HG03521 (cell line): ENCODE measurements at regions not wholly inside any gene's neighbourhood (a gene's known extent, or its start where the extent isn't known, plus 50 kb on each side); places are given as distances from the start of the nearest gene placed in this dataset.
"Not testable (repeated sequence)": the region's sequence is repeated elsewhere in the genome, so short reads cannot be mapped to it uniquely, and the experiment has no call there.

Source experiments
- ATAC-seq: cut with Tn5 transposase; IDR thresholded peaks from one replicate; pipeline ENCODE4 v1.9.1; 2021; ENCODE audit warnings: mild to moderate bottlenecking, moderate library complexity; ENCODE audit not compliant: unreplicated experiment

DNA sequence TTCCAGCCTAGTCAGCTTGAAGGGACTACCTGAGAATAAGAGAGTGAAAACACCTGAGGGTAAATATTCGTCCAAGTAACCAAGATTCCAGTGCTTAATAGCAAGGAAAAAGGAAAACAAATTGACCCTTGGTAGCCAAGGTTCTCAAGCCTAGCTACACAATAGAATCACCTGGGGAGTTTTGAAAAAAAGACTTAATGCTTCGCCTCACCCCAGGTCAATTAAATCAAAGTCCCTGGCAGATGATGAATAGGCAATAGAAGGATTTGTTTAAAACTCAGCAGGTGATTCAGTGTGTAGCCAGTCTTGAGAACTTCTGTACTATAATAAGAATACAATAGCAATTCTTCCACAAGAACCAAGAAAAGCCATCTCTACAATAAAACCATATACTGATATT lies 500.2 kb downstream of the XIRP2 start:
- ATAC-seq, result no peak

GRCh38 chr2:167386694-167387093 lies 498.4 kb downstream of the XIRP2 start:
- no peak for ATAC-seq

DNA sequence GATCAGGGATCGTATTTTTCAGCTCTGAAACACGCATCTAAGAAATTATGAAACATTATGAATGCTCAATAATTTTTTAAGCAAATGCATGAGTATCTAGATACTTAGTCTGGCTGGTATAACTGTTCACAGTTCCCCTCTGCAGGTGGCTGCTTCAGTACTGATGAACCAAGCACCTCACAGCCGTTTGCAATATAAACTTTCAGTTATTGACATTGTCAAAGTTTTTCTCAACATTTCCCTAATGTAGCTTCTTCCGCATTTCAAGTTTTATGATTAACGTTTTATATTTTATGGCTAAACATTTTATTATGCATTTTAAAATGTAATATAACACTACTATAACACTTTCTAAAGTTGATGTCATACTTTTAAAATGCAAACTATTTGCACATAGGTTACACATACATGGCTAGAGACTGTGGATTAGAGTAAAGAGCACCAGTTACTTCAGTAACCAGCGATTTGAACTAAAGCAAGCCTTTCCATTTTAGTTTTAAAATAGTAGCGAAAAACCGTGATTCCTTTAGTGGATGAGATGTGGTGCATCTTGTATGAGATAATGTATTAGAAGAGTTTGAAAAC lies 495.4 kb downstream of the XIRP2 start:
- no peak for ATAC-seq

GRCh38 chr2:167381349-167381748 lies 493.1 kb downstream of the XIRP2 start:
- no peak for ATAC-seq

GRCh38 chr2:167380555-167380954 lies 492.3 kb downstream of the XIRP2 start:
- ATAC-seq, result no peak

- no peak for ATAC-seq
Measured at GRCh38 chr2:167380094-167380493, 491.8 kb downstream of the XIRP2 start.

- ATAC-seq, result no peak
Measured at GRCh38 chr2:167369083-167369482, 480.8 kb downstream of the XIRP2 start.

- no peak for ATAC-seq
Measured at GRCh38 chr2:167368371-167368770, 480.1 kb downstream of the XIRP2 start.

DNA sequence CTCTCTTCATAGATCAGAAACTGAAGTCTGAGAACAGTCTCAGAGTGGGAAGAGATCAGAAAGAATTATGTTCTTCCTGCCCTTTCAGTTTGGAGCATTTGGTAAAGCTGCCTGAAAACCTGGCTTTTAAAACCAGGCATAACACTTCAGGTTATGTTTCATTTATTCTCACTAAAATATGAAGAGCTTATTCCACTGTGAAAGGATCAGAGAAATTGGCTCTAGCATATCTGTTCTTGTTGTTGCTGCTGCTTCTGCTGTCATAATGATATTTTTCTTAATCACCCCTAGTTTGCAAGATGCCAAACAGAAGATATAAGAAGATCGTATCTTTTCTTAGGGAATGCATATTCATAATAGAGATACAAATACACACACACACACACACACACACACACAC lies 476.9 kb downstream of the XIRP2 start:
- ATAC-seq, result no peak

DNA sequence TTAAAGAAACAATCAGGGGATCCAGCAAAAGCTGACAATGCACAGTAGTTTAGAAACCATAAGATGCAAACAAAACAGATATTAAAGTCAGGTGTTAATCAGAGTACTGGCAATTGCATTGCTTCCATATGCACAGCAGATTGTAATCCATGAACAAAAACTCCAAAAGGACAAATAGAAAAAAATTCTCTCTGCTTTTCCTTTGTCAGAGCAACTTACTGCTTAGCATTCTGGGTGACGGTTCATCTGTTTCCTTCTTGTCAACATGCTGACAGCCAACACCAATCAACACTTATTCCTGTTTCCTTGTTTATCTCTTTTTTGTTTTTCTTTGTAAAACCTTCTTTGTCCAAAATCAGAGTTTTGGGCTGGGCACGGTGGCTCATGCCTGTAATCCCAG lies 473.1 kb downstream of the XIRP2 start:
- ATAC-seq, result no peak

DNA sequence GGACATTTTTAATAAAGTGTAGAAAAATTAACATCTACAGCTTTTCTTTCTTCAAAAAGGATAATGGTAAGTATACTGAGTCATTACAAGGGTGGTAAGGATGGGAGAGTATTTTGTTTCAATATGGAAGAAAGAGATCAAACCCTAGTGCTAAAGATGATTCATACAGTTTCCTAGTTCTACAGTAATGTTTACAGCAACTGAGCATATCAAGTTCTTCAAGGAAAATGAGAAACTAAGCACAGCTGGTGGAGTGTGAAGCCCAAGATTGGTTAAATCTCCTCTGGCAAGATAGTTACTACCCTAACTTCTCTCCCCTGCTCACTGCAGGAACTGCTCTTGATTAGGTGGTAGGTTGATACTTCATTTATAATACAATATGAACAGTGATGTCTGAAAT lies 467.5 kb downstream of the XIRP2 start:
- ATAC-seq, result no peak

- no peak for ATAC-seq
Measured at GRCh38 chr2:167353605-167354280, 465.5 kb downstream of the XIRP2 start.

DNA sequence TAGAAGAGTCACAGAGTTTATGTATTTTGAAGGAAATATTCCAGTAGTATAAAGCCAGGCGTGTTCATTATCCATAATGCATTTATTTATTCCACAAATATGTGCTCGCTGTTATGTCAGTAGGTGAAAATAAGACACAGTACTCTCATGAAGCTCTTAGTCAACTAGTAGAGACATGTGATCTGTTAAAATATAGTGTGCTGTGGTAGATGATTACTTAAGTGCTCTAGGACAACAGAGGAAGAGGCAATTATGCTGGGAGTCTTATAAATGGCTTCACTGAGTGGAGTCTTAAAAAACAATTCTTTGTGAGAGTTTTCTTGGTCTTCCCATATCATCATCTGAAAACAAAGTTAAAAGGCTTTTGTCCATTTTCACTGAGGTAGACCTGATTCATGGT lies 457.3 kb downstream of the XIRP2 start:
- no peak for ATAC-seq

DNA sequence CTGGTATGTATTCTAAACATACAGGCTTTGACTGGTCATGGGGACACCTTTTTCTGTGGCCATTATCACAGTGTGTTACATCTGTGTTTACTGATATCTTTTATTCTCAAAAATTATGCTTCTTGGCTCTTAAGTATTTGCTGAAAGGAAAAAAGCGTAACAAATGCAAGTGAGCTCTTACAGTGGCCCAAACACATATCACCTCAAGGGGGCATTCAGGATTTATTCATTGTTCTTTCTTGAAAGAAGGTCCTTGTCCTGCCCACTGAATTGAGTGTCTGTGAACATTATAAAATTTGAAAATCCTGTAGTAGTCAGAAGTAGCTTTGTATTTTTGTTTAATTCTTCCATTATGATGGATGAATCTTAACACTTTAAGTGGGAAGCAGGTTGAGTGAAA lies 454.5 kb downstream of the XIRP2 start:
- ATAC-seq, result no peak

GRCh38 chr2:167340322-167340721 lies 452.0 kb downstream of the XIRP2 start:
- ATAC-seq, result no peak

- ATAC-seq, result no peak
Measured at GRCh38 chr2:167336213-167336612, 447.9 kb downstream of the XIRP2 start.

DNA sequence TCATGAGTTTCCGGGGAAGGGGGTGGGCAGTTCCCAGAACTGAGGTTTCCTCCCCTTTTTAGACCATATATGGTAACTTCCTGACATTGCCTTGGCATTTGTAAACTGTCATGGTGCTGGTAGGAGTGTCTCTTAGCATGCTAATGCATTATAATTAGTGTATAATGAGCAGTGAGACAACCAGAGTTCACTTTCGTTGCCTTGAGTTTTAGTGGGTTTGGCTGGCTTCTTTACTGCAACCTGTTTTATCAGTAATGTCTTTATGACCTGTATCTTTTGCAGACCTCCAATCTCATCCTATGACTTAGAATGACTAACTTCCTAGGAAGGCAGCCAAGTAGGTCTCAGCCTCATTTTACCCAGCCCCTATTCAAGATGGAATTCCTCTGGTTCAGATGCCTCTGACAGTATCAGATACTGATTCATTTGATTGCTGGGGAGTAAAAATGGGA lies 447.3 kb downstream of the XIRP2 start:
- no peak for ATAC-seq

DNA sequence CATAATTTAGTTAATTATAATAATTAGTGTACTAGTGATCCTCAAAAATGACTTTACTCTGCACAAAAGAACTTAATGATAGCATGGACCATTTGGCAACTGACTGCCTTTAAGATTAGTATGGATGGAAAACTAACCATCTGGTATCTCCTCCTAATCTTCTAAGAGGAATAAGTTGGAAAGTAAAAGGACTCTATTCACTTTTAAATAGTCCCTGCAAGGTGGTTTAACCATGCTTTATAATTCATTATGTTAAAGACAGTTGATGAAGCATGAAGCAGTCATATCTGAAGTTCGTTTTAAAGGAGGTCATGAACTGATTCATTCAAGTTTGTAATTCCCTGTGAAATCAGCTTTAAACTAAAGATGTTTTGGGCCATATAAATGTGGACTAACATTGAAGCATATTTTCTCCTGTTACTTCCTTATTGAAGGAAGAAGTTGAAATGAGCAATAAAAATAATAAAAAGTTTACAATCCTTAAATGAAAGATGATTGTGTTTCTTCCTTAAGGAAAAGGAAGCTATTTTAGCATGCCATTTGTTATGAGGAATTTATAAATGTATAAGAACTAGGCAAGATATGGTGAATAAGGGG lies 446.0 kb downstream of the XIRP2 start:
- no peak for ATAC-seq

DNA sequence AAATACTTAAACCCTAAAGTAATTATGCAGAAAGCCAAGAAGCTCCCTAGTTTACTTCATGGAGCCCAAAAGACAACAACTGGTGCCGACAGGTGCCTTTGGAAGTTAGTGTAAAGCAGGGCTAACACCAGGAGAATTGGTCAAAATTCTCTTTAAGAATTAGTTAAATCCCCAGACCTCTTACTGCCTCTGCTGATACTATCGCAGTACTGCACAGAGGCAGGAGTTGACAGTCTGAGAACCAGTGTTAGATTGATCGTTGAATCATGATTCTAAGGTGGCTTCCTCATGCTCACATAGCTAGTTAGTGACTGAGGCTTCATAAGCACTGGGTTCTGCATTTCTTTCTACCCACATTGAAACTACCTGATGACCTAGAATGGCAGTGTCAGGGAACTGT lies 445.0 kb downstream of the XIRP2 start:
- no peak for ATAC-seq

- no peak for ATAC-seq
Measured at GRCh38 chr2:167332358-167332757, 444.1 kb downstream of the XIRP2 start.

- no peak for ATAC-seq
Measured at GRCh38 chr2:167331636-167332232, 443.5 kb downstream of the XIRP2 start.

GRCh38 chr2:167328808-167329207 lies 440.5 kb downstream of the XIRP2 start:
- not testable (repeated sequence) for ATAC-seq
